GM18951 (cell line): ENCODE measurements at regions not wholly inside any gene's neighbourhood (a gene's known extent, or its start where the extent isn't known, plus 50 kb on each side); places are given as distances from the start of the nearest gene placed in this dataset.

Experiments
- POLR2A ChIP-seq: IDR thresholded peaks from 4 replicates; pipeline ENCODE4 v1.6.1; 2011; ENCODE audit warnings: mild to moderate bottlenecking; ENCODE audit not compliant: insufficient read length, insufficient read depth; ENCODE audit errors: extremely low read depth
- in situ Hi-C: fragments of 300-500 bp; cut with MboI; formaldehyde crosslinking; loops from one replicate; pipeline ENCODE4 v1.12.0; 2022; ENCODE audit warnings: low sequenced_read_pairs, mixed read lengths, inconsistent platforms; ENCODE audit not compliant: unreplicated experiment

DNA sequence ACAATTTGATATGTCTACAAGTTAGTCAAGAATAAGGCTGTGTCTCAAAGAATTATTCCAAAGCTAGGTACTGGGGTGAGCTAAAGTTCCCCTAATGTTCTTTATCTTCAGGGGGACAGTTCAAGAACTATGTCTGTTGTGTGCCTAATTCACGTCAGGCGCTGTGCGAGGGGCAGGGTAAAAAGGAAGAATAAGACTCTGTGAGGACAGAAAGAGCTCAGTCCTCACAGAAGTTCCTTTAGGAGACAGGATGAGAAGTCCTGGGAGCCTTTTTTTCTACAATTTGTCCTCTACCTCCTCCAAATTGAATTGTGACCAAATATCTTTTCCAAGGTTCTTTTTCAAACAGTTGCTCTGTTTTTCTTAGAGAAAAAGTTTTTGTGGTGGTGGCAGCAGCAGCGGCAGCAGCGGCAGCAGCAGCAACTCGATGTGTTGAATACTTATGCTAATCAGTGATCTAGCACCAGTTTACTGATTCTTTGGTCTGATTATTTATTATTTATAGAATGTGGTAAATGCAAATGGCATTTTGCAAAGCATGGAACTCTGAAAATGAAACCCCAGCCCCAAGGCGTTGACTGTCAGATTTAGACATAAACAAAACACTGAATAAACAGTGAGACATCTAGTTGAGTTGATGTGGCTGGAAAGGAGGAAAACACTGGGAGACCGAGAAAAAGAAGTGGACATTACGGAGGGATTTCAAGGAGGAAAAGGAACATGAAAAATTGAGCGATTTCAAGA, 88.6 kb downstream of the GTPBP8 start:
- TF ChIP-seq POLR2A = no peak
- in situ Hi-C loops = no loop called here

DNA sequence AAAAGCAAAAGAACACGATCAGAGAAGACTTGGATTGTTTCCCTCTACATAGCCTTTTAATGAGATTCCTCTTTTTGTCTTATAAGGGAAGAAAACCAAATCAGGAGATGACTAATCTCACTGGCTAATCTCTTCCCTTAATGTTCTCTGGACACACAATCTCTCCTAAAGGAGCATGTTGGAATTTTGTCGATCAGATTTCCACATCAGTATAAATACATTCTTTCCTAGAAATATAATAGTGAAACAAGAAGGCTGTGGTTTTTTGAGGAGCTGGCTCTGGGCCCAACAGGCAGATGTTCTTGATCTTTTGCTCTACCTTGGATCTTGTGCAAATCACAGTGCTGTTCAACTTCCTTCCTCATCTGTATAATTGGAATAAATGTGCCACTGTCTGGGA, 94.0 kb downstream of the GTPBP8 start:
- in situ Hi-C loops = no loop called here

DNA sequence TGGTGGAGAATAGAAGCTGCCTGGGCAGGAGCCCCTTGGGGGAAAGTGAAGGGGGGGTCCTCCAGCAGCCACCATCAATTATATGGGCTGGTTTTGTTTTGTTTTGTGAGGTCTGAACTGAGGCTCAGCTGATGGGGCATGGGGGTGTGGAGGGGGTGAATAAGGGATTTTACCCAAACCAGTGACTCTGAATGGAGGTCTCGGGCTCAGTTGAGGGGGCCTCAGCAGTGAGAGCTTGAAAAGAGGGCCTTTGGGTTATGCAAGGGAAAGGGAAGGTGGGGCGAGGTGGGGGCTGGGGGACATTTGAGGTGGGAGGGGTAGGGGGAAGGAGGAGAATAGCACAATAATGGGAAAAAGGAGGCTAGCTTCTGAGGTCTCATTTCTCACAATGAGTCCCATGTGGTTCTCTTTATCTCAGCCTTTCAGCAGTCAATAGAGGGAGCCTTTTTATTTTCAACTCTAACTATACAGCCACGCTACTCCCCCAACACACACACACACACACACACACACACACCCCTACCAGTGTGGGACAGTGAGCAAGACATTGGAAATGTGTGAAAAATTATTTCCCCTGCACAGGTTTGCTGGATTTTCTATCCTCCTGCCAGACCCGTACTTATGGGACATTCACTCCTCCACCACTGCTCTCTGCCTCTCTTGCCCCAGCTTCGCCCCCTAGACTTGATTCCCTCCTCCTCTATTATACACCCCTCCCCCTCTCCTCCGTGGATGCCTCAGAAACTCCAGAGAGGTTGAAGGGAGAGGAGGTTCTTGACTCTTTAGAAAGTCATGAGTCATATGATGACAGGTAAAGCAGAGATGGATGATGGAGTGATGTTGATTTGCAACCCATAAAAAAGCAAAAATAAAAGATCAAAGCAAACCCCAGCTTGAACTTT, 96.0 kb downstream of the GTPBP8 start:
- no peak for TF ChIP-seq POLR2A
- in situ Hi-C loops = no loop called here

More for the DNA sequence above, 94.0 kb downstream of the GTPBP8 start:
- TF ChIP-seq POLR2A = no peak

DNA sequence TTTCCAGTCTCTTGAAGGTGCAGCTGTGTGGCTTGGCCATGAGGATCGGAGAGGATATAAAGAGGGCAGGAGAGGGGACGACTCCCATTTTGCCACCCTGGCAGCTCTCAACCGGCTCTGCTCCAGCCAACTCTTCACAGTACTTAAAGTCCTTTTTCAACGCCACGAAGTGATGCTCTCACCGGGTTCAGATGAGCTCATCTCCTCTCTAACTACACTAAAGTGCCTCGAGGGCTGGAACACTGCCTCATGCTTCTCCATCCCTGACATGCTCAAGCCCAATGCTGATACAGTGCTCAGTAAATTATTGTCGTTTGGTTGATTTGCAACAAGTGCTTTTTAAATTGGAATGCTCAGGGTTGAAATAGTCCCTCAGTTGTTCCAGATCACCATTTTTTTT, 97.8 kb downstream of the GTPBP8 start:
- in situ Hi-C loops = no loop called here
- no peak for TF ChIP-seq POLR2A

DNA sequence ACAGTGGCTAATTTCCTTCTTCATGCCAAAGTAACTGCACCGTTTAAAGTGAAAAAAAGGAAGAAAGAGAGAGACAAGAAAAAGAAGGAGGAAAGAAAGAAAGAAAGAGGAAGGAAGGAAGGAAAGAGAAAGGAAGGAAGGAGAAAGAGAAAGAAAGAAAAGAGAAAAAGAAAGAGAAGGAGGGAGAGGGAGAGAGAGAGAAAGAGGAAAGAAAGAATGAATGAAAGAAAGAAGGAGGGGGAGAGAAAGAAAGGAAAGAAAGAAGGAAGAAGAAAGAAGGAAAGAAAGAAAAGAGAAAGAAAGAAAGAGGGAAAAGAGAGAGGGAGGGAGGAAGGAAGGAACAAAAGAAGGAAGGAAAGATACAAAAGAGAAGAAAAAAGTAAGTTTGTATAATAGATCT, 100.6 kb downstream of the GTPBP8 start:
- no peak for TF ChIP-seq POLR2A
- in situ Hi-C loops = no loop called here

DNA sequence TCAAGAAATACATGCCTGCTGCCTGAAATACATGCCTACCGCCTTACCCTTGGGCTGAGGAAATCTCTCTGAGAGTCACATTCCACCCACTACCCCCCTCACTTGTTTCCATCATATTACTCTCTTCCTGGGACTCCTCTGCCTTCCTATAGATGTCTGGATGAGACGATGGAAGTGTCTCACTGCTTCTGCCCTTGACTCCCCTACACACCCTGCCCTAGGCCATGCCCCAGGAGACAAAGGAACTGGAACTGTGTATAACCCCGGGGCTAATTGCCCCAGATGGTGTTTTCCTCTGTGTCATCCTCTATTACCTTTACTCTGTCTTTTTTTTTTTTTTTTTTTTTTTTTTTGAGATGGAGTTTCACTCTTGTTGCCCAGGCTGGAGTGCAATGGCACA, 102.0 kb downstream of the GTPBP8 start:
- TF ChIP-seq POLR2A = no peak
- in situ Hi-C loops = no loop called here

DNA sequence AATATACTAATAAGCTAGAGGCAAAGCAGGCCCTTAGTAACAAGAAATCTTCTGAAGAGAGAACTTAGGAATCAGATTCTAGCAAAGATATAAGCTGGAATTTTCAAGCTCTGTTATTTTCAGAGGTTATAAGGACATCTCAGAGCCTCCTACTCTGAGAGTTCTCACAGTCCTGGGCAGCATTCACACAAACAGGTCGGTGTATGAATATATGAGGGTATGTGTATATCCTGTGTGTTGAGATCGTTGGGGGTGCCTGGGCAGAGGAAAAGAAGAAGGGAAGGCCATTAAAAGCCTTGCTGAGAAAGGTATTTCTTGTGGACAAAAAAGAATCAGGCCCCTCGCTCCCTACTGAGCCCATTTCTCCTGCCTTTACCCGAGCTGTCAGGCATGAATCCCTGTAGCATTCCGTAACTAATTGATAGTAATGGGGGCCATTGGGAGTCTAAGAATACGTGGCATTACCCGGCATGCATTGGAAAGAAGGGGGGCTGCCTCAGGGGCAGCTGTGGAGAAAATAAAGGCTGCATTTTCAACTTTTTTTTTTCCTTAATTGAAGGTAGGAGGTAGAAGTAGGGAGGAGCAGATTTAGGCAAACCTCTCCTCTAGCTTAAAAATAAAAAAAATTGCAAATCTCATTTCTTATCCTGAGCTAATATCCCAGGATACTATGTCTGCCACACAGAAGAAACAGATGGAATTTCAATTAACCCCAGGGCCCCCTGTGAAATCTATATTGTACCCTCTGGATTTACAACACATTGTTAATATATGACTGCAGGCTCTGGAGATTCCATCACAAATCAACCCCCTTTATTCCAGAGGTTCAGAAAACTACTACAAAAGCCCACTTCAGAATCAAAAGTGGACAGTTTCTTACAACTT, 103.8 kb downstream of the GTPBP8 start:
- in situ Hi-C loops = no loop called here
- TF ChIP-seq POLR2A = no peak

DNA sequence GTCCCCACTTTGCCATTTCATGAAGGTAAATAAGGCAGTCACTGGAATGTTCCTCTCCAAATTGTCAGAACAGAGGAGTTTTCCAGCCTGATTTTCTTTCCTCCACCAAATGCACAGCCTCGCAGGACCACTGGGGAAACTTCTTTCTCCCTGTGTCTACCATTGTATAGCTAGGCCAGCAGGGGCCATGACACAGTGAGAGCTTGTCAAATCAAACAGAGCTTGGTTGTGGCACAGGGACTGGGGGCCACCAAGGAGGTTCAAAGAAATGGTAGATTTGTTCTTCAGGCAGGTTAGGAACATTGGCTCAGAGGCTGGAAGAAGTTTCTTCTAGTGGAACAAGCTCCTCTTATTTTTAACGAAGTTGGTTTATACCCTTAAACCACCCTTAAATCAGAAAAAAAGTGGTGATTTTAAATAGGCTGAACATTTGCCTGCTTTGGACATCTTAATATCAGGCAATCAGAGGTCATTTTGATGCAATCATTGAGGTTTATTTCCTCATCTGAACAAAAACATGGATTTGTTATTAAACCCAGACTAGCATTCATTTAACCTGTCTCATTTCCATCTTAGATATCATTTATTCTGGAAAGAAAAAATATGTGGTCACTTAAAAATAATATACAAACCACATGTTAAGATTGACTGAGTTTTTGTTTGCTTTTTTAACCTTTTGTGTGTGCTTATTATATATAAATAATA, 105.6 kb downstream of the GTPBP8 start:
- no peak for TF ChIP-seq POLR2A
- in situ Hi-C loops = no loop called here

DNA sequence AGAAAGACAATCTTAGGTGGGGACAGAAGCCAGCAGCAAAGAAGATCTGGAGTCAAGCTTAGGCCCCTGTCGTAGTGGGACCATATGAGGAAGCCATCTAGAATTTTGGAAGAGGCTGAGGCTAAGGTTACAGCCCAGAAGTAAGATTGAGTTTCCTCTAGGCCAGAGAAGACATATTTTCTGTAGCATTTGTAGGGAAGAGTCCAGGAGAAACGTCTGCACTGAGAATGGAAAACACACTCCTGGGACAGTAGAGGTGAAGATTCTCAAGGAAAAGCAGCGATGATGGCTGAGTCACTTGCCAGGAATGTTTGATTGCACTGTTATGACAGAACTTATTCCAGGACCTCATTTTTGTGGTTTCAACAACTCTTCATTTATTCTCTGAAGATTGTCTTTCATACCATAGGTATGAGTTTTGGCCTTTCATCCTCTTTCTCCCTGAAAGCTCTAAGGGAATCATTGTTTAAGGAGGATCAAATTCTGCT, 107.2 kb downstream of the GTPBP8 start:
- in situ Hi-C loops = no loop called here
- no peak for TF ChIP-seq POLR2A

DNA sequence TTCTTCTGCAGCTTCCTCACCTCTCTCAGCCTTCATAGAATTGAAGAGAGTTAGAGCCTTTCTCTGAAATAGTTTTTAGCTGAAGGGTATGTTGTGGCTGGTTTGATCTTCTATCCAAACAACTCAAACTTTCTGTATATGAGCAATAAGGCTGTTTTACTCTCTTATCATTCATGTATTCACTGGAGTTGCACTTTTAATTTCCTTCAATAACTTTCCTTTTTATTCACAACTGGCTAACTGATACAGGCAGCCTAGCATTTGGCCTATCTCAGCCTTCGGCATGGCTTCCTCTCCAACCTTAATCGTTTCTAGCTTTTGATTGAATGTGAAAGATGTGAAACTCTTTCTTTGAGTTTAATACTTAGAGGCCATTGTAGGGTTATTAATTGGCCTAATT, 109.3 kb downstream of the GTPBP8 start:
- no peak for TF ChIP-seq POLR2A
- in situ Hi-C loops = no loop called here

DNA sequence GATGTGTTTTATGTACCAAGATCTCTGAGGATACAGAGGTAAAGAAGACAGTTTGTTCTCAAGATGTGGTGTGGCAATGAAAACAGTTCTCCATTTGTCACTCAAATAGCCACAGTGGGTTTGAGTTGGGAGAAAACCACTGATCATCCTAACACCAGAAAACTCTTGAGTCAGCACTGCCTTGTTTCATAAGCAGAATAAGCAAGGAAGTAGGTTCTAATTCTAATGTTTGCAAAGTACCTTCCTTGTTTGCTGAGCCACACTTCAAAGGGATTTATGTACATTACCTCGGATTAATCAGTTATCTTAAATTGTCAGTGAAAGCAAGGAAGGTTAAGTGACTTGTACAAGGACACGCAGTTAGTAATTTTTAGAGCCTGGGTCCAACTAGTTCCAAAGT, 107.8 kb upstream of the BOC start:
- TF ChIP-seq POLR2A = no peak
- in situ Hi-C loops = no loop called here

DNA sequence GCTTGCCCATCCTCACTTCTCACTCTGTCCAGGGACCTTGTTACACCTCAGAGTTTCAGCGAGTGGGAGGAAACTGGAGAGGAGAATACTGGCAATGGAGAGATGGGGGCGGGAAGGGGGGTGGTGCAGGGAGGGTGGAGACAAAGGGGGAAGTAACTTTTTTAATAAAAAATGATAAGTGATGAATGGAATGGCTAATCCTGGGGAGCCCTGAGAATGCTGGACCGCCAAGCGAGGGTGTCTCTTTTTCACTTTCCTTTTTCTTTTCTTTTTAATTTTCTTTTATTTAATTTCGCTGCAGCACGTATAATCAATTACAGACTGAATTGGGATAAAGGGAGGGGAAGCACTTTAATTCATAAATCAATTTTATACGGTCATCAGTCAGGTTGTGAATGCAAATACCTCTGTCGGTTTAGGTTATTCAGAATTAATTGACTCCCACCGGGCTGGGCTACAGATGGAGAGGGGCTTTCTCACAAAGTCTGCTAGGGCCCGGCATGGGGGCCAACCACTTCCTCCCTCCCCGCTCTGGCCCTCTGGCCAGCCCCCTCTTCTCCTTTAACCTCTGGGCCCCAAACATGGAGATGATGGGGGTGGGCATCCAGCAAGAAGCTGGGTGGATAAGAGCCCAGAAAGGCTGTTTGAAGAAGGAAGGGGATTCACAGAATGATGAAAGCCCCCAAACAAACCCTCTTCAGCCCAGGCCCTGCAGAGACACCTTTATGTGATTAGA, 106.8 kb upstream of the BOC start:
- in situ Hi-C loops = no loop called here
- TF ChIP-seq POLR2A = no peak
